ENCODE measurements at regions not wholly inside any gene's neighbourhood (a gene's known extent, or its start where the extent isn't known, plus 50 kb on each side); places are given as distances from the start of the nearest gene placed in this dataset.

DNA sequence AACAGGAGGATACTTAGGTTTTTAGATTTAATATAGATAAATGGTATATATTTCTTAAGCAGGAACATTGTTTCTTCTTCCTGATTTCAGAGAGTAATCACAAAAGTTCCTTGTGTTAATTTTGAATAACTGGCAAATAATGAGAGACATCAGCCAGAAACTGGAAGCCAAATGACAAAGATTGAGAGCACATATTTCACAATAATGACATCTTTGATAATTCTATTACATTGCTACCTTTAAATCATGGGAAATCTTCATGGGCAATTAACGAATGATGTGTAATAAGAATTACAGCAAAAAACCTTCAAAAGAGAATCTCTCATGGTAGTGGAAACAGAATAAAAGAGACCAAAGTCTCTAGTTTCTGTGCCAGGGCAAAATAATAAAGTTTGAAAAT is 215.1 kb downstream of the NUP35 start:
- TF ChIP-seq POLR2A (IDR thresholded peaks at IDR 0.05) (no peak), POLR2AphosphoS5 (IDR thresholded peaks at IDR 0.05; ENCODE audit: insufficient read depth in 1 of 2, low read depth in 1 of 2) (no peak)
- TF ChIP-seq, protein P1, sequence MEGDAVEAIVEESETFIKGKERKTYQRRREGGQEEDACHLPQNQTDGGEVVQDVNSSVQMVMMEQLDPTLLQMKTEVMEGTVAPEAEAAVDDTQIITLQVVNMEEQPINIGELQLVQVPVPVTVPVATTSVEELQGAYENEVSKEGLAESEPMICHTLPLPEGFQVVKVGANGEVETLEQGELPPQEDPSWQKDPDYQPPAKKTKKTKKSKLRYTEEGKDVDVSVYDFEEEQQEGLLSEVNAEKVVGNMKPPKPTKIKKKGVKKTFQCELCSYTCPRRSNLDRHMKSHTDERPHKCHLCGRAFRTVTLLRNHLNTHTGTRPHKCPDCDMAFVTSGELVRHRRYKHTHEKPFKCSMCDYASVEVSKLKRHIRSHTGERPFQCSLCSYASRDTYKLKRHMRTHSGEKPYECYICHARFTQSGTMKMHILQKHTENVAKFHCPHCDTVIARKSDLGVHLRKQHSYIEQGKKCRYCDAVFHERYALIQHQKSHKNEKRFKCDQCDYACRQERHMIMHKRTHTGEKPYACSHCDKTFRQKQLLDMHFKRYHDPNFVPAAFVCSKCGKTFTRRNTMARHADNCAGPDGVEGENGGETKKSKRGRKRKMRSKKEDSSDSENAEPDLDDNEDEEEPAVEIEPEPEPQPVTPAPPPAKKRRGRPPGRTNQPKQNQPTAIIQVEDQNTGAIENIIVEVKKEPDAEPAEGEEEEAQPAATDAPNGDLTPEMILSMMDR (IDR thresholded peaks at IDR 0.05) = no peak
- no peak for DNase-seq (ENCODE audit: extremely low spot score in 2 of 2)
- intact Hi-C loops (cut with DNase I) = no loop called here
- Histone ChIP-seq H3K27ac (no peak overlapping the region), H3K4me3 (no peak overlapping the region), H3K27me3 (no peaks in the 10 kb centered on the region), H3K9me3 (no peaks in the 10 kb centered on the region), H3K36me3 (no peaks in the 10 kb centered on the region), H3K4me1 (no peaks in the 10 kb centered on the region)

DNA sequence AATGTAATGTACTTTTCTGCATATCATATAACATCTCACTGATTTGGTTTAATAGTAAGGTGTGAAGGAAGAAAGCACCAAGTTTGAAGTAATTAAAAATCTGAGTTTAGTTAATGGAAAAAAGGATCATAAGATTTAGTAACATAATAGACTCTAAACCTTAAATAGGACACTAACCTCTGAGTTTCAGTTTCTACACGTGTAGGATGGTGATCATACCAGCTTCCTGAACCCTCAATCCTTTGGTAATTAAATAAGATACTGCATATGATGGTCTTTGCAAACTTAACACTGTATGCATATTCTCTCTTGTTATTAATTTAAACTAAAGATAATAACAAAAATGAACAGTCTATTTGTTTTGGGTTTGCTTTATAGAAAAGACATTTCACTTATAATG is 216.8 kb downstream of the NUP35 start:
- TF ChIP-seq, protein P1 (IDR thresholded peaks at IDR 0.05) = no peak
- TF ChIP-seq POLR2AphosphoS5 (IDR thresholded peaks at IDR 0.05; ENCODE audit: insufficient read depth in 1 of 2, low read depth in 1 of 2) (no peak), POLR2A (IDR thresholded peaks at IDR 0.05) (no peak)
- intact Hi-C loops (cut with DNase I) = no loop called here
- Histone ChIP-seq H3K27ac (no peak overlapping the region), H3K4me3 (no peak overlapping the region), H3K4me1 (no peaks in the 10 kb centered on the region), H3K36me3 (no peaks in the 10 kb centered on the region), H3K9me3 (no peaks in the 10 kb centered on the region), H3K27me3 (no peaks in the 10 kb centered on the region)
- no peak for DNase-seq (ENCODE audit: extremely low spot score in 2 of 2)

DNA sequence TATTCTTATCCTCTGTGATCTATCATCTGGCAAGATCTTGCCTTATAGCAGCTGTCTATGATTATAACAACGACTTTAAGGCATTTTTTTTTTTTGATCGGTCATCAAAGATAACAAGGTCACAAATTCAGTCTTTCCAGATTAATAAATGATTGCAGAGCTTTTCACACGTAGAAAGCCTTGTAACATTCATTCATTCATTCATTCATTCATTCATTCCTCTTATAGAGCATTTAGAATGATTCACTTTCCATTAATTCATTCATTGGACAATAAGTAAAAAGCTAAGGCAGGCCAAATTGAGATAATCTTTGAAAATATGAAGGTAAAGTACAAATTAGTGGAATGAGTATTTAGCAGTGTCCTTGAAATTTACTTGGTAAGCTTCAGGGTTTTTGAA is 223.7 kb downstream of the NUP35 start:
- H3K4me1 ChIP-seq = no peaks in the 10 kb centered on the region
- intact Hi-C loops (cut with DNase I) = no loop called here
- TF ChIP-seq, protein P1 (IDR thresholded peaks at IDR 0.05) = no peak
- no peak for TF ChIP-seq POLR2A (IDR thresholded peaks at IDR 0.05)
- no peak for TF ChIP-seq POLR2AphosphoS5 (IDR thresholded peaks at IDR 0.05; ENCODE audit: insufficient read depth in 1 of 2, low read depth in 1 of 2)
- no peaks in the 10 kb centered on the region for H3K9me3 ChIP-seq
- DNase-seq (ENCODE audit: extremely low spot score in 2 of 2) = no peak
- H3K27ac ChIP-seq = no peak overlapping the region
- no peaks in the 10 kb centered on the region for H3K36me3 ChIP-seq
- no peaks in the 10 kb centered on the region for H3K27me3 ChIP-seq
- H3K4me3 ChIP-seq = no peak overlapping the region

DNA sequence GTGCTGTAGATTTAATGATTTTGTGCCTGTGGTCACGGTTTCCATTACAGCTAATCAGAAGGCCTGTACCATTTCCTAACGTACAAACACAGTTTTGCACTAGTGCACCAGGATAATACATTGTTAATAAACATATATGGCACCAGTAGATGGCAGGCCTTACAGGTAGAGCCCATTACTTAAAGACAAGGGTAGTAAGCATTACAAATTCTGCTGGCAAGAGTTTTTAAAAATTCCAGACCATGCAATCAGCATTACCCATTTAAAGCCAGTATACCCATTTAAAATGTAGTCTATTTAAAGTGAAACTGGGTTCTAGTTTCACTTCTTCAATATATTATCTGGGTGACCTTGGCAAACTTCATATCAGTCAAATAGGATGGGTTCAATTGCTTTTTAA is 224.2 kb downstream of the NUP35 start:
- DNase-seq (ENCODE audit: extremely low spot score in 2 of 2) = no peak
- no peak overlapping the region for H3K4me3 ChIP-seq
- TF ChIP-seq, protein P1 (IDR thresholded peaks at IDR 0.05) = no peak
- TF ChIP-seq POLR2A (IDR thresholded peaks at IDR 0.05) (no peak), POLR2AphosphoS5 (IDR thresholded peaks at IDR 0.05; ENCODE audit: insufficient read depth in 1 of 2, low read depth in 1 of 2) (no peak)
- H3K27ac ChIP-seq = no peak overlapping the region
- no peaks in the 10 kb centered on the region for H3K36me3 ChIP-seq
- no peaks in the 10 kb centered on the region for H3K27me3 ChIP-seq
- no peaks in the 10 kb centered on the region for H3K9me3 ChIP-seq
- H3K4me1 ChIP-seq = no peaks in the 10 kb centered on the region
- intact Hi-C loops (cut with DNase I) = no loop called here

DNA sequence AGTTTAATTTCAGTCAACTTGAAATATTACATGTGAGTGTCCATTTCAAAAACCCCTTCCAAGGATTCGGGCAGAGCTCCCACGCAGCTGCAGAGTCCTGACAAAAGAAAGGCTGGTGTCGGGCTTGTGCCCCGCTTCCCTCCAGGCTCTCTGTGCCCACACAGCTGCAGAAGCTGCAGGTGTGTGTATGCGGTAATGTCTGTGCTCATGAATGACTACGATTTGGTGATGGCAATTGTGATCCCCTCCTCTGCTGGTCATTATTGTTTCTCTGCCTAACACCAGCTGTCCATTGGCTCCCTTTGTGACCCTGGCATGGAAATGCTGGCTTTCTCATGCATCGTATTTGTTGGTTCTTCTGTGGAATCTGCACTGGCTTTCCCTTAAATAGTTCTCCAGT is 224.8 kb downstream of the NUP35 start:
- no peaks in the 10 kb centered on the region for H3K9me3 ChIP-seq
- H3K36me3 ChIP-seq = no peaks in the 10 kb centered on the region
- no peaks in the 10 kb centered on the region for H3K27me3 ChIP-seq
- no peak overlapping the region for H3K4me3 ChIP-seq
- no peak for DNase-seq (ENCODE audit: extremely low spot score in 2 of 2)
- H3K27ac ChIP-seq = no peak overlapping the region
- TF ChIP-seq POLR2AphosphoS5 (IDR thresholded peaks at IDR 0.05; ENCODE audit: insufficient read depth in 1 of 2, low read depth in 1 of 2) (no peak), POLR2A (IDR thresholded peaks at IDR 0.05) (no peak)
- TF ChIP-seq, protein P1 (IDR thresholded peaks at IDR 0.05) = no peak
- intact Hi-C loops (cut with DNase I) = no loop called here
- no peaks in the 10 kb centered on the region for H3K4me1 ChIP-seq

Measured in vagina (tissue), 2 donors.